ENCODE measurements at regions not wholly inside any gene's neighbourhood (a gene's known extent, or its start where the extent isn't known, plus 50 kb on each side); places are given as distances from the start of the nearest gene placed in this dataset.

DNA sequence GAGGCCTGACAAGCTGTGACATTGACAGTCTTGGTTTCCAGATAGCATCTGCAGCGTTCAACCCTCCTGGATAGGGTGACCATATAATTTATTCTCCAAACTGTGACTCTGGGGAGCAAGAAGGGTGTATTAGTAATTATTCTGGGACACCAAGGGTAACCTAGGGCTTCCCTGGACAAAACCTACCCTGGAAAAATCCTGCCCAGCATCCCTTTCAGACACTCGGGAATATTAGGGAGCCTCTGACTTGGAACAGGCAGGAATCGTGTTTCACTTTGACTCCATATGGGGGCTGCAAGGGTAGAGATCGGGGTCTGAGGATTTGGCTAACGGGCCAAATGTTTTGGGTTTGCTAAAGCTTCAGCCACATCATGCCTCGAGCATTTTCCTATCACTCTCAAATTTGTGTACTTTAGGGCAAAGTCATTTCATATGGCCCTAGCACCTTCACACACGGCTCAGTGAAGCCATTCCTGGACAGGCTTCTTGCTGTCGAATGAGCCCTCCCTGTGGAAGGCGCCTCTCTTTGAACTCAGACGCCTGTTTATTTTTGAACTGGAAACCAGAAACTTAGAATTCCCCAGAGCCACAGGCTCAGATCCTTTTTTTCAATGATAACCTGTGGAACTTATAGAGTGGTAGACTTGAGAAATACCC lies 129.9 kb downstream of the DDX1 start:
- TF ChIP-seq MAZ (IDR thresholded peaks at IDR 0.05; ENCODE audit: borderline replicate concordance, low read depth, low read length) (no peak), POLR2A (IDR thresholded peaks at IDR 0.05; ENCODE audit: low read length) (no peak), RFX5 (IDR thresholded peaks at IDR 0.05) (no peak), EP300 (IDR thresholded peaks at IDR 0.05) (no peak)
- TF ChIP-seq, protein P1, sequence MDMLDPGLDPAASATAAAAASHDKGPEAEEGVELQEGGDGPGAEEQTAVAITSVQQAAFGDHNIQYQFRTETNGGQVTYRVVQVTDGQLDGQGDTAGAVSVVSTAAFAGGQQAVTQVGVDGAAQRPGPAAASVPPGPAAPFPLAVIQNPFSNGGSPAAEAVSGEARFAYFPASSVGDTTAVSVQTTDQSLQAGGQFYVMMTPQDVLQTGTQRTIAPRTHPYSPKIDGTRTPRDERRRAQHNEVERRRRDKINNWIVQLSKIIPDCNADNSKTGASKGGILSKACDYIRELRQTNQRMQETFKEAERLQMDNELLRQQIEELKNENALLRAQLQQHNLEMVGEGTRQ (IDR thresholded peaks at IDR 0.05): no peak

Data from A549 (cell line).